ENCODE measurements at regions not wholly inside any gene's neighbourhood (a gene's known extent, or its start where the extent isn't known, plus 50 kb on each side); places are given as distances from the start of the nearest gene placed in this dataset.

DNA sequence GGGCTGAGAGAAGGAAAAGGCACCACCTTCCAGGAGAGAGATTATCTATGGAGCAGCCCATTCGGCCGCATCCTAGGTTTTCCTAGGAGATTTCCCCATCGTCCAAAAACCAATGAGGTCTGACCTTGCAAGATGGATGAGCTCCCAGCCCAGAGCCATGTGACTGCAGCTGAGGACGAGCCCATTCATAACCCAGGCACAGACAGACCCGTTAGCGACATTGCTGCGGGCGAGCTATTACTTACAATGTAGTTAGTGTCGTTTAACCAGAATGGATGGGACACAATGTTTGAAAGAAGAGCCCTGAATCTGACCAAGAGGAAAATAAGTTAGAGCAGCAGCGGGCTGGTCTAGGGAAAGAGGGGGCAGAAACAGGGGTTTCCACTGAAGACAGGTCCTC, 395.9 kb upstream of the CADM1 start:
- no peak for DNase-seq
- no peak overlapping the region for H3K4me3 Mint-ChIP-seq
- no peaks in the 10 kb centered on the region for H3K27me3 Mint-ChIP-seq (ENCODE audit: low read depth, poor library complexity)
- H3K4me1 Mint-ChIP-seq = peaks cover 39% of the 10 kb centered on the region
- H3K9me3 Mint-ChIP-seq = no peaks in the 10 kb centered on the region
- no peak overlapping the region for H3K27ac Mint-ChIP-seq
- TF ChIP-seq, protein P1, sequence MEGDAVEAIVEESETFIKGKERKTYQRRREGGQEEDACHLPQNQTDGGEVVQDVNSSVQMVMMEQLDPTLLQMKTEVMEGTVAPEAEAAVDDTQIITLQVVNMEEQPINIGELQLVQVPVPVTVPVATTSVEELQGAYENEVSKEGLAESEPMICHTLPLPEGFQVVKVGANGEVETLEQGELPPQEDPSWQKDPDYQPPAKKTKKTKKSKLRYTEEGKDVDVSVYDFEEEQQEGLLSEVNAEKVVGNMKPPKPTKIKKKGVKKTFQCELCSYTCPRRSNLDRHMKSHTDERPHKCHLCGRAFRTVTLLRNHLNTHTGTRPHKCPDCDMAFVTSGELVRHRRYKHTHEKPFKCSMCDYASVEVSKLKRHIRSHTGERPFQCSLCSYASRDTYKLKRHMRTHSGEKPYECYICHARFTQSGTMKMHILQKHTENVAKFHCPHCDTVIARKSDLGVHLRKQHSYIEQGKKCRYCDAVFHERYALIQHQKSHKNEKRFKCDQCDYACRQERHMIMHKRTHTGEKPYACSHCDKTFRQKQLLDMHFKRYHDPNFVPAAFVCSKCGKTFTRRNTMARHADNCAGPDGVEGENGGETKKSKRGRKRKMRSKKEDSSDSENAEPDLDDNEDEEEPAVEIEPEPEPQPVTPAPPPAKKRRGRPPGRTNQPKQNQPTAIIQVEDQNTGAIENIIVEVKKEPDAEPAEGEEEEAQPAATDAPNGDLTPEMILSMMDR (IDR thresholded peaks at IDR 0.05) = no peak
- no peaks in the 10 kb centered on the region for H3K36me3 Mint-ChIP-seq (ENCODE audit: low read depth)

DNA sequence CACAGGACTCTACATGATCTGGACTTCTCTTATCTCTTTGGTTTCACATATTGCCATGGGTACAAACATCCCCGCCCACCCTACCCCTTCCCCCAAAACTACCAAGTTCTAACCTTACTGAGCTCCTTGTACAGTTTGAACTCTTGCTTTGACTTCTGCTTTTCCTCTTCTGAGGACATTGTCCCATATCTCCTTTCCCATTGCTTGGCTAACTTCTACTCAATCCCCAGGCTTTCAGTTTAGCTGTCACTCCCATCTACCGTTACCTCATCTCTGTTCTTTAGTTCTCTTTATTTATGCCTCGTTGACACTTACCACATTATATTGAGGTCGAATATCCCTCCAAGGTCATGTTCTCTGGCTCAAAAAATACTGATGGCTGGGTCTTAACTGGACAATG, 393.5 kb upstream of the CADM1 start:
- Mint-ChIP-seq H3K27ac (no peak overlapping the region), H3K4me3 (no peak overlapping the region), H3K9me3 (no peaks in the 10 kb centered on the region), H3K27me3 (ENCODE audit: low read depth, poor library complexity) (no peaks in the 10 kb centered on the region), H3K36me3 (ENCODE audit: low read depth) (no peaks in the 10 kb centered on the region), H3K4me1 (peaks cover 29% of the 10 kb centered on the region)
- TF ChIP-seq, protein P1 (IDR thresholded peaks at IDR 0.05) = no peak
- DNase-seq = no peak

DNA sequence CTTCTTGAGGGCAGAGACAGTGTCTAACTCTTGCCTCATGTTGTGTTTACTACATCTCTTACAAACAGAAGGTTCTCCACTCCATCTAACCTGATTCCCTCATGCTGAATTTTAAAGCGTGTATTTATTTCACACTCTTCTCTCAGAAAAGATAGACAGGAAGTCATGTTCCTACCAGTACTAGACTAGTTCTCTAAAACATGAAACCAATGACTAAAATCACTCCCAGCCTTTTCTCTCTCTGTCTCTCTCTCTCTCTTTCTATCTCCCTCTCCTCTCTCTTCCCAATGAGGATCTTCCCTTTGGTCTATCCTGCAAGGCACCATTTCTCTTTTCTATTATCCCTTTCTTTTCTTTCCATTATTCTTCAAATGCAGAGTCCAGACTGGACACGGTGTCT, 391.9 kb upstream of the CADM1 start:
- DNase-seq = no peak
- Mint-ChIP-seq H3K9me3 (no peaks in the 10 kb centered on the region), H3K27ac (no peak overlapping the region), H3K4me1 (peaks cover 29% of the 10 kb centered on the region), H3K27me3 (ENCODE audit: low read depth, poor library complexity) (peaks cover 5% of the 10 kb centered on the region), H3K36me3 (ENCODE audit: low read depth) (no peaks in the 10 kb centered on the region), H3K4me3 (no peak overlapping the region)
- TF ChIP-seq, protein P1 (IDR thresholded peaks at IDR 0.05) = no peak

- Mint-ChIP-seq H3K27me3 (ENCODE audit: low read depth, poor library complexity) (peaks cover 10% of the 10 kb centered on the region), H3K9me3 (no peaks in the 10 kb centered on the region), H3K27ac (no peak overlapping the region), H3K36me3 (ENCODE audit: low read depth) (no peaks in the 10 kb centered on the region), H3K4me1 (peaks cover 24% of the 10 kb centered on the region), H3K4me3 (no peak overlapping the region)
- TF ChIP-seq, protein P1 (IDR thresholded peaks at IDR 0.05) = no peak
- no peak for DNase-seq
Observed at GRCh38 chr11:115895594-115895993, 391.4 kb upstream of the CADM1 start.

DNA sequence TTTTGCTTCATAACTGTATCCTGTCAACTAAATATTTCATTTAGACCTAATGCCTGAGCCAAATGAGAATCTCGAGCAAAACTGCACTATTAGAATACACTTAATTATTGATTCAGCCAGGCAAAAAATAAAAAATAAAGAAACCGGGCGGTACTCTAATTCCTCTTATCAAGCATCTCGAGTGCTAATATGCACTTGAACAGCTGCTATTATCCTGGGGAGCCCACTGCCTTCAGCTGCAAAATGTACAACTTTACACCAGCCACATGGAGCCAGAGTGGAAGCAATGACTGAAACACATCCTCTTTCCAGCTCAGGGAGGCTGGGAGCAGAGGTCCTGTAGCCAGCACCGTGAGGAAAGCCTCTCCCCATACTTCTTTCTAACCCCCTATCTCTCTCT, 390.0 kb upstream of the CADM1 start:
- H3K4me3 Mint-ChIP-seq = no peak overlapping the region
- peaks cover 11% of the 10 kb centered on the region for H3K27me3 Mint-ChIP-seq (ENCODE audit: low read depth, poor library complexity)
- no peak for DNase-seq
- no peaks in the 10 kb centered on the region for H3K36me3 Mint-ChIP-seq (ENCODE audit: low read depth)
- H3K9me3 Mint-ChIP-seq = no peaks in the 10 kb centered on the region
- TF ChIP-seq, protein P1 (IDR thresholded peaks at IDR 0.05) = no peak
- H3K4me1 Mint-ChIP-seq = peaks cover 12% of the 10 kb centered on the region
- H3K27ac Mint-ChIP-seq = no peak overlapping the region

- H3K27ac Mint-ChIP-seq = no peak overlapping the region
- peaks cover 9% of the 10 kb centered on the region for H3K4me1 Mint-ChIP-seq
- peaks cover 11% of the 10 kb centered on the region for H3K27me3 Mint-ChIP-seq (ENCODE audit: low read depth, poor library complexity)
- TF ChIP-seq, protein P1 (IDR thresholded peaks at IDR 0.05) = no peak
- no peak for DNase-seq
- H3K4me3 Mint-ChIP-seq = no peak overlapping the region
- no peaks in the 10 kb centered on the region for H3K36me3 Mint-ChIP-seq (ENCODE audit: low read depth)
- H3K9me3 Mint-ChIP-seq = peaks cover 1% of the 10 kb centered on the region
Observed at GRCh38 chr11:115893461-115894099, 389.4 kb upstream of the CADM1 start.

Data from nephron progenitor cell (in vitro differentiated cells).